ENCODE measurements at regions not wholly inside any gene's neighbourhood (a gene's known extent, or its start where the extent isn't known, plus 50 kb on each side); places are given as distances from the start of the nearest gene placed in this dataset.

- no TSS peak for BruUV-seq (replicated peaks)
- FAIRE-seq (no peak), DNase-seq (ENCODE audit: low read depth, low spot score) (no peak), ATAC-seq (no peak)
- 12% methylated on average over 4 of the region's 4 CpGs for WGBS (ENCODE audit: insufficient coverage, insufficient replicate concordance, low lambda C conversion rate, missing lambda C conversion rate)
- ChIA-PET CTCF (no interaction called here), POLR2A (no interaction called here), RAD21 (ENCODE audit: unreplicated experiment) (no interaction called here), SMC1A (ENCODE audit: uncharacterized antibody, unreplicated experiment) (no interaction called here)
- H2AFZ ChIP-seq (ENCODE audit: control insufficient read depth, low read depth, low read length) = no peak overlapping the region
- no peaks in the 10 kb centered on the region for H3K4me1 ChIP-seq (ENCODE audit: control insufficient read depth, insufficient read depth, low read length)
- H3K27me3 ChIP-seq (replicated peaks in 1 of 2; ENCODE audit: control insufficient read depth in 2 of 2, insufficient read depth in 2 of 2, low read length in 1 of 2) = no peaks in the 10 kb centered on the region
- no peak overlapping the region for H3K9ac ChIP-seq (ENCODE audit: control insufficient read depth, insufficient read depth, low read length)
- no peaks in the 10 kb centered on the region for H3K79me2 ChIP-seq (ENCODE audit: control insufficient read depth, insufficient read depth, low read length)
- TF ChIP-seq NFIC (IDR thresholded peaks at IDR 0.05; ENCODE audit: low read depth, low read length) (no peak), RFX5 (IDR thresholded peaks at IDR 0.05; ENCODE audit: low read depth, low read length) (no peak), KLF5 (IDR thresholded peaks at IDR 0.05; ENCODE audit: partially characterized antibody) (no peak), IRF5 (IDR thresholded peaks at IDR 0.05; ENCODE audit: borderline replicate concordance) (no peak), ATF2 (IDR thresholded peaks at IDR 0.05; ENCODE audit: low read length) (no peak), CREM (IDR thresholded peaks at IDR 0.05; ENCODE audit: low read depth) (no peak), REST (IDR thresholded peaks at IDR 0.05; ENCODE audit: low read depth, low read length) (no peak), TCF3 (IDR thresholded peaks at IDR 0.05; ENCODE audit: borderline replicate concordance, insufficient read depth, low read depth, low read length) (no peak), CEBPZ (IDR thresholded peaks at IDR 0.05; ENCODE audit: low read depth, low read length) (no peak), E2F4 (IDR thresholded peaks at IDR 0.05; ENCODE audit: low read depth, low read length) (no peak), SP1 (IDR thresholded peaks at IDR 0.05; ENCODE audit: low read depth, low read length) (no peak)
- H3K27ac ChIP-seq (ENCODE audit: control insufficient read depth, insufficient read depth) = no peak overlapping the region
- H3K4me3 ChIP-seq = no peak overlapping the region
- intact Hi-C loops (cut with micrococcal nuclease; ENCODE audit: unreplicated experiment) = no loop called here
- no peaks in the 10 kb centered on the region for H3K36me3 ChIP-seq (ENCODE audit: control insufficient read depth in 2 of 2, insufficient read depth in 2 of 2, low read length in 1 of 2)
- no peak overlapping the region for H3K4me2 ChIP-seq (ENCODE audit: control insufficient read depth, insufficient read depth)
- no peaks in the 10 kb centered on the region for H3K9me3 ChIP-seq (replicated peaks; ENCODE audit: control insufficient read depth, insufficient read depth, low read length)
- in situ Hi-C loops (cut with MboI) = no loop called here
- no peaks in the 10 kb centered on the region for H4K20me1 ChIP-seq (ENCODE audit: control insufficient read depth, insufficient read depth)
Measured at GRCh38 chr7:13639396-13639795, 350.1 kb downstream of the ETV1 start.

Data from GM12878 (cell line).